SK-N-MC (cell line): ENCODE measurements at regions not wholly inside any gene's neighbourhood (a gene's known extent, or its start where the extent isn't known, plus 50 kb on each side); places are given as distances from the start of the nearest gene placed in this dataset.

Source experiments
- EZH2 ChIP-seq: fragments of 200-600 bp; sonication (generic); IDR thresholded peaks from one replicate; pipeline ENCODE4 v1.6.1; 2017; ENCODE audit warnings: antibody characterized with exemption
- POLR2AphosphoS5 ChIP-seq: IDR thresholded peaks from 2 replicates; pipeline ENCODE4 v1.6.1; 2012; ENCODE audit warnings: mild to moderate bottlenecking, low read depth, low read length, borderline replicate concordance

- TF ChIP-seq EZH2 (no peak), POLR2AphosphoS5 (no peak)
Observed at GRCh38 chr2:196336715-196337114, 165.3 kb upstream of the STK17B start.
